ENCODE measurements at regions not wholly inside any gene's neighbourhood (a gene's known extent, or its start where the extent isn't known, plus 50 kb on each side); places are given as distances from the start of the nearest gene placed in this dataset.
"Not testable (repeated sequence)": the region's sequence is repeated elsewhere in the genome, so short reads cannot be mapped to it uniquely, and the experiment has no call there.

DNA sequence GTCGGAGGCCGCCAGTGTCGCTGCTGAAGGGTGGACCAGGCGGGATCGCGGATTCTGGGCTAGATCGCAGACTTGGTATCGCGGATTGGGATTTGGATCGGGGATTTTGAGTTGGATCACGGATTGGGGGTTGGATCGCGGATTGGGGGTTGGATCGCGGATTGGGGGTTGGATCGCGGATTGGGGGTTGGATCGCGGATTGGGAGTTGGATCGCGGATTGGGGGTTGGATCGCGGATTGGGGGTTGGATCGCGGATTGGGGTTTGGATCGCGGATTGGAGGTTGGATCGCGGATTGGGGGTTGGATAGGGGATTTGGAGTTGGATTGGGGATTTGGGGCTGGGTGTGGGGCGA, 93.1 kb upstream of the THOC3 start:
- not testable (repeated sequence) for DNase-seq

DNA sequence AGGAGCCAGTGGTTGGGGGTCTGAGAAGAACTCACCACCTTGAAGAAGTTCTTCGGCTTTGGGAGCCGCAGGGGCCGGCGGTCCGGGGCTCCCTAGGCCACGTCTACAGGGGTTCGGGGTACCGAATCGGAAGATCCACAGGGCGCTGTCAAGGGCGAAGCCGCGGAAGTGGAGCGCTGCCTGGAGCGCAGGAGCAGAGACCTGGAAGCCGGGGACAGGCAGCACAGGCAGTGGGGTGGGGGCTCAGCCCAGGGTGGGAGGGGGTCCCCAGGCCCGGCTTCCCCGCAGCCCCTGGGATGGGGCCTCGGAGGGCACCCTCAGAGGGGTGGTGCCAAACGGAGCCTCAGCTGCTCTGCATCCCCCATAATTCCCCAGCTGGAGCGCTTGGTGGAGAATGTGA, 93.5 kb upstream of the THOC3 start:
- not testable (repeated sequence) for DNase-seq

DNA sequence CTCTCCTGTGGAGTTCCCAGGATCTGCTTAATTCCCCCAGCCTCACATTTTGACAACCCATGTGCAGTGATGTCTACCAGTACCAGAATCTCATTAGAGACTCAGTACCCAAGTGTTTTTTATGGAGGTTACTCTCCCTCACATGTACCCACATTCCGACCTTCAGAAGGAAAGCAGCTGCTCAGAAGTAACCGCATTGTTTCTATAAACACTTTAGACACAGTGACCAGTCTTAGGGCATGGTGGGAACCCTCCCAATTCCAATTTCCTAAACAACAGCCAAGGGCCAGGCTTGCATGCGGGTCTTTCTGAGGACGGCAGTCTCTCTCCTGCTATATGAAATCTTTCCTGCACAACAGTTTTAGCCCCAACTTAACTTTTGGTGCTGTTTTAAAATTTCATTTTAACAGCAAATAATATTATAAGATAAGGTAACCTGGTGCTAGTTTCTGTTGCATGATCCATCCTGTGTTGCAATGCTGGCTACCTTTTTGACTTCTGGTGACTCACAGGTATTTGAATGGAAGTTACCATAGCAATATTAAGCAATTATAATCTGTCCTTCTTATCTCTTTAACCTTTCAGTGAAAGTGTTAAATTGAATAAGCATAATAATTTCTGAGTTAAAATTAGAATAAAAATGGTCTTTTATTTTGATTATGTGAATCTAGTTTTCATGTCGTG, 98.3 kb upstream of the THOC3 start:
- not testable (repeated sequence) for DNase-seq

- not testable (repeated sequence) for DNase-seq
These were observed 99.0 kb upstream of the THOC3 start for GRCh38 chr5:176067162-176067561.

- not testable (repeated sequence) for DNase-seq
These were observed 99.8 kb upstream of the THOC3 start for GRCh38 chr5:176067948-176068347.

DNA sequence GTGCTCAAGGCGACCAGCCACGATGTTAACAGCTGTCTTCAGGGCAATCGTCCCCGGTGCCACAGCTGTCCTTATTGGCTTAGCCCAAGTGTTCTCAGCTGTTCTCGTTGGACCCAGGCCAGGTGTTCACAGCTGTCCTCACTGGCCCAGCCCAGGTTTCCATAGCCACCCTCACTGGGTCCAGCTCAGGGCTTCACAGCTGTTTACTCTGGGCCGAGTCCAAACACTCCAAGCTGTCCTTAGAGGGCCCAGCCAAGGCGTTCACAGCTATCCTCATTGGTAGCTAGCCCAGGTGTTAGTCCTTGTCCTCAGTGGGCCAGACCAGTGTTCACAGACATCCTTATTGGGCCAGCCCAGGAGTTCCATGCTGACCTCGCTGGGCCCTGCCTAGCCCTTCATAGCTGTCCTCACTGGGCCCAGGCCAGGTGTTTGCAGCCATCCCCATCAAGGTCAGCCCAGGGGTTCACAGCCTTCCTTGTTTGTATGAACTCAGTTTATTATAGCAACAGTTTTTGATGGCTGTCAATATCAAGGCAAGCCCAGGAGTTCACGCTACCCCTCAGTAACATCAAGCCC, 106.0 kb upstream of the THOC3 start:
- not testable (repeated sequence) for DNase-seq

DNA sequence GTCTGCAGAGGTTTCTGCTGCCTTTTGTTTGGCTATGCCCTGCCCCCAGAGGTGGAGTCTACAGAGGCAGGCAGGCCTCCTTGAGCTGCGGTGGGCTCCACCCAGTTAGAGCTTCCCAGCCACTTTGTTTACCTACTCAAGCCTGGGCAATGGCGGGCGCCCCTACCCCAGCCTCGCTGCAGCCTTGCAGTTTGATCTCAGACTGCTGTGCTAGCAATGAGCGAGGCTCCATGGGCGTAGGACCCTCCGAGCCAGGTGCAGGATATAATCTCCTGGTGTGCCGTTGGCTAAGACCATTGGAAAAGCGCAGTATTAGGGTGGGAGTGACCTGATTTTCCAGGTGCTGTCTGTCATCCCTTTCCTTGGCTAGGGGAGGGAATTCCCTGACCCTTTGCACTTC, 115.6 kb upstream of the THOC3 start:
- DNase-seq = not testable (repeated sequence)

DNA sequence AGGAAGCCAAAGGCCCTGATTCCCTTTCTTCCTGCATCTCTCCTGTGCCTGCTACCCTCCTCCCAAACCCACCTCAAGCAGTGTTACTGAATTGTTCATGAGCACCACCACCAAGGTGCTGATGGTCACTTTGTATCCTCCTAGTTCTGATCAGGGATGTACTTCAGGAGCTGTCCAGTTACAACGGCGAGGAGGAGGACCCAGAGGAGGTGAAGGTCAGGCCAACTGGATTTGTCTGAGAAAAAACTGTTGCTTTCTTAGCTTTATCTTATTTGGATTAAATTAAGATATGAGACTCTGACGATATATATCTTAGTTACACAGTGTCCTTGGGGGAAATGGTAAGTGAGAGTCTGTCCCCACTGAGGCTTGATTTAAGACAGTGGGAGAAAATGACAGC, 135.0 kb upstream of the THOC3 start:
- not testable (repeated sequence) for DNase-seq

DNA sequence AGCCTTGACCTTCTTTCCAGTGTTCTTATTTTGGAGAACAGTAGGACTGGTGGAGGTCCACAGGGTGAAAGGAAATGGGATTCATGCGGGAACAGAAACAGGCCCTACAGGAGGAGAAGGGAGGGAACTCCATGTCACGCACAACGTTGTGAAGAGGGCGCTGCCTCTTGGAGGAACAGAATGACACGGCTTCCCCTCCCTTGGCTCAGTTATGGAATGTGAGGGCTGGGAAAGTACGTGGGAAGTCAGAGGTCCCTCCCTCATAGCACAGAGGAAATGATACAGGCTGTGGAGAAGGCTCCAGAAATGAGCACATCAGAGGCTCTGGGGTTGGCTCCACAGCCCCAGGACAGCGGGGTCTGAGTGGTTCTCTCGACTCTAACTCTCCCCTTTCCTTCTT, 125.3 kb upstream of the SIMC1 start:
- DNase-seq = not testable (repeated sequence)

DNA sequence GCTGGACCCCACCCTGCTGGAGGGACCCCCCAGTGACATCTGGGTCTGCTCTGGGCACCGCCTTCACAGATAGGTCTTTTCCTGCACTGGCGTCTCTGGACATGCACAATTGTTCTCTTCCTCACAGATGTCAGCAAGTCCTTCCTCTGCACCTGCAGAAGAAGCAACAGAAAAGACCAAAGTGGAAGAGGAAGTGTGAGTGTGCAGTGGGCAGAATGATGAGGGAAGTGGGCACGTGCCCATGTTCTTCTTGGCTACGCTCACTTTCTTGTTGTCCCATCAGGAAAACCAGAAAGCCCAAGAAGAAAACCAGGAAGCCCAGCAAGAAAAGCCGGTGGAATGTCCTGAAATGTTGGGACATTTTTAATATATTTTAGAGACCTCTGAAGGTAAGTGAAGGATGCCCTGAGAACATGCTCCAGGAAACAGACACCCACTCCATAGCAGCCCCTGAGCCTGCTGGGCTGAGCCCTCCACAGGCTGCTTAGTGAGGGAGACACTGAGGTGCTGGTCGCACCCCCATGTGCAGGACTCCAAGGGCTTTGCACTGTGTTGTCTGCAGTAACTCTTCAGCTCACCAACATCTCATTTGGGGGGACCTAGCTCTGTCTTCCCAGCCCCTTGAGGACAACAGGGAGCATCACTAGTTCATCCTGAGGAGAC, 124.4 kb upstream of the SIMC1 start:
- DNase-seq = not testable (repeated sequence)

DNA sequence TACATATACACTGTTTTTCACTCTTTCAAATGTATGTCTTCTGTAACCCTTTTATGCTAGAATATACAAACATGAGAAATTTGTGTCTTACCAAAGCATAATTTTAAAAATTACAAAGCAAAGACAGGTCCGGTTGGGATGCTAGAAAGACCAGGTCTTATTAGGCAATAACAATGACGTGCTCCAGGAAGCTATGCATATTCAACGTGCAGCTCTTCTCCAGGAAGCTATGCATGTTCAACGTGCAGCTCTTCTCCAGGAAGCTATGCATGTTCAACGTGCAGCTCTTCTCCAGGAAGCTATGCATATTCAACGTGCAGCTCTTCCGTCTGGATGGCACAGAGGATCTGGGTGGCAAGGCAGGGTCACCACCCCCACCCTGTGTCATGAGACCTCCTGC, 123.4 kb upstream of the SIMC1 start:
- not testable (repeated sequence) for DNase-seq

- DNase-seq = not testable (repeated sequence)
These were observed 120.5 kb upstream of the SIMC1 start for GRCh38 chr5:176117699-176118238.

GRCh38 chr5:176122361-176122760, 115.9 kb upstream of the SIMC1 start:
- DNase-seq = not testable (repeated sequence)

DNA sequence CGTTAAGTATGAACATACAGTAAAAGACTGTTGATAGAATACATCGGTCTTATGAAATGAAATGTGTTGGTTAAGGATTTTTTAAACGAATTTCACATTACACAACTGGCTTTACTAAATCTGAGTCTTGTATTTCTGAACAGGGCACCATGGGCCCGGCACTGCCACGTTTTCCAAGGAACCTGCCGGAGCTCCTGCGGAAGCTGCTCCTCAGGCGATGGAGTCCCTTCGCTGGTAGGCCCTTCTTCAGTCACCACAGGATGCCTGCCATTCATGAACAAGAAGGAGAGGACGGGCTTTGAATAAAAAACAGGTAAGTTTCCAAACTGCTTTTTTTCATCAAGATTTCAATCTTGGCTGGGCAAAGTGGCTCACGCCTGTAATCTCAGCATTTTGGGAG, 114.1 kb upstream of the SIMC1 start:
- DNase-seq = not testable (repeated sequence)

GRCh38 chr5:176131771-176132170, 106.5 kb upstream of the SIMC1 start:
- DNase-seq = no peak

DNA sequence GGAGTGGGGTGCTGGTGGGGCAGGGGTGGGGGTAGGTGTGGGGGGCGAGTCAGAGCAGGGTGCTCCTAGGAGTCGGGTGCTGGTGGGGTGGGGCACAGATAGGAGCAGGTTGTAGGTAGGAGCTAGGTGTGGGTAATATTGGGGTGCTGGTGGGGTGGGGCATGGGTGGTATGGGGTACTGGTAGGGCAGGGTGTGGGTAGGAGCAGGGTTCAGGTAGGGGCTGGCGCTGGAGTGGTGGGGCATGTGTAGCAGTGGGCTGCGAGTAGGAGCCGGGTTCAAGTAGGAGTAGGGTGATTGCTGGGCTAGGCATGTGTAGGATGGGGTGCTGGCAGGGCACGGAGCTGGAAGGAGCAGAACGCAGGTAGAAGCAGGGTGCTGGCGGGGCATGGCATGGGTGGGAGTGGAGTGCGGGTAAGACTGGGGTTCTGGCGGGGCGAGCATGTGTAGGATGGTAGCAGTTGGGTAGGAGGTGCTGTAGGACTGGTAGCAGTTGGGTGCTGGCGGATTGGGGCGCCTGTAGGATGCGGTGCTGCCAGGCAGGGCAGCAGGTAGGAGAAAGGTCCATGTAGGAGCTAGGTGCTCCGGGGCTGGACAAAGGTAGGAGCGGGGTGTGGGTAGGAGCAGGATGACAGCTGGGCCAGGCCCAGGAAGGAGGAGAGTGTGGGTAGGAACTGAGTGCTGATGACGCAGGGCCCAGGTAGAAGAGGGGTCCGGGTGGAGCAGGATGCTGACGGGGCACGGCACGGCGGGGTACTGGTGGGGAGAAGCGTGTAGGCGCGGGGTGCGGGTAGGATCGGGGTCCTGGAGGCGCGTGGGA, 105.5 kb upstream of the SIMC1 start:
- no peak for DNase-seq

DNA sequence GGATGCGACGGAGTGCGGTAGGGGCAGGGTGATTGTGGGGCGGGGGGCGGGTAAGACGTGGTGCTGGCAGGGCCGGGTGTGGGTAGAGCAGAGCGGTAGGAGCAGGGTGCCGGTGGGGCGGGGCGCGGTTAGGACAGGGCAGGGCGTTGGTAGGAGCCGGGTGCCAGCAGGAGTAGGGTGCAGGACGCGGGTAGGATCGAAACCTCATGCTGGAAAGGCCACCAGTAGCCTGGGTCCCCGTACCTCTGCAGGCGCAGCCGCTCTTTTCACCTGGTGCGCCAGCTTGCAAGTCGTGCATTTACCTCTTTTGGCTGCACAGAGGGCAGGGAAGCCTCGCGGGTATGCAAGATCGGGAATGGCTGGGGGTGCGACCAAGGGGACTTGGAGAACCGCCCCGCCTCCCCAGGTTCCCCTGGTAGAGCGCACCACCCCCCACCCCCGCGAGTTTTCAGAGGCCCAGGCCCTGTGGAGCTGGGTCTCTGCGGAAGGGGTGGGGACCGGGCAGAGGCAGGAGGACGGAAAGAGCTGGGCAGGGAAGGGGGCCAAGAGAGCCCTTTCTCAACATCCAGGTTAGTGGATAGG, 104.8 kb upstream of the SIMC1 start:
- no peak for DNase-seq

DNA sequence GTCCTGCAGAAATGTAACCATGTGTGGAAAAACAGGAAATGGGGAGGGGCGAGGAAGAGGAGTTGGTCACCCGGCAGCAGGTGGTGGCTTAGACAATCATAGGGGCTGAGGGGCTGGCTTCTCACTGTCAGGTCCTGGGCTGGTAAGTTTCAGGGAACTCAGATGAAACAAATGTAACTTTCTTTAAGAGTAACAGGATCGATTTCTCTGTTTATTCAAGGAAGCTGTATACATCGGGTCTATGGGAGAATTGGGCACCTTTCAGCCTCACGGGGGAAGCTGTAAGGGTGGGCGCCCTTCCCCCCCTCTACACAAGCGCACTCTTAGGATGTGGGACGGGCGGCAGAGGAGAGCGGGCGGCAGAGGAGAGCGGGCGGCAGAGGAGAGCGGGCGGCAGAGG, 104.3 kb upstream of the SIMC1 start:
- no peak for DNase-seq

DNA sequence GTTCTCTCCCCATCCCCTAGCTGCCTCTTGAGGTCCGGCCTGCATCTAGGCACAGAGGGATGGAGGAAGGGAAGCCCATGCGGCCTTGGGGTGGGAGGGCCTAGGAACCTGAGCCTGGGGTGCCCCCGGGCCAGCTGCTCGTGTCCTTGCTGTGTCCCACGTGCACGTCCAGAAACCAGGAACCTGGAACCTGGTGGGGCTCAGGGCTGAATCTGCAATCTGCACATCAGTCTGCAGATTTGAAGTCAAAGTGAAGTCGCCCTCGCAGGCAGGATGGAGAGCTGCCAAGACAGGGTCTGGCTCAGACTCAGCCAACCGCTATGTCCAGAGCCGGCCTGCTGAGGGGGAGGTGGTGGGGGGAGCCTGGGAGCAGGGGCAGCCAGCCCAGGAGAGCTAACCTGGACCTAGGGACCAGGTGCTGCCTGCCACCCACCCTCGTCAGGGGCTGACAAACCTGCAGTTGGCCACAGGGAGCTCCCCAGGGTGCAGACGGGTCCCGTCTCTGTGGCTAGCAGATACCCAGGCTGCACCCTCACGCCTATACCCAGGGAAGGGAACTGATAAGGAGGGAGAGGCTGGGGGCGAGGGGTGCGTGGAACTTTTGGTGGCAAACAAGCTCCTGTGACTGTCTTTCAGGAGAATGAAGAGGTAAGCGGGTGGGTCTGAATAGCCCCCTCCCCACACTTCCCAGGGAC, 103.5 kb upstream of the SIMC1 start:
- DNase-seq = no peak

- DNase-seq = not testable (repeated sequence)
These were observed 98.1 kb upstream of the SIMC1 start for GRCh38 chr5:176140138-176140537.

GRCh38 chr5:176144508-176144907, 93.7 kb upstream of the SIMC1 start:
- DNase-seq = no peak

DNA sequence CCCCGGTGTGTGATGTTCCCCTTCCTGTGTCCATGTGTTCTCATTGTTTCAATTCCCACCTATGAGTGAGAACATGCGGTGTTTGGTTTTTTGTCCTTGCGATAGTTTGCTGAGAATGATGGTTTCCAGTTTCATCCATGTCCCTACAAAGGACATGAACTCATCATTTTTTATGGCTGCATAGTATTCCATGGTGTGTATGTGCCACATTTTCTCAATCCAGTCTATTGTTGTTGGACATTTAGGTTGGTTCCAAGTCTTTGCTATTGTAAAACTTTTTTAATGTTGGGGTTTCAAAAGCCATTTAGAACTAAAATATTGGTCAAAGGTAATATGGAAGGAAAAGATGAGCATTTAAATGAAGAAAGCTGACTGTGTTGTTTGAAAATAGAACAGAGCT, 88.3 kb upstream of the SIMC1 start:
- not testable (repeated sequence) for DNase-seq
